H9 (cell line): ENCODE measurements at regions not wholly inside any gene's neighbourhood (a gene's known extent, or its start where the extent isn't known, plus 50 kb on each side); places are given as distances from the start of the nearest gene placed in this dataset.

Source experiments
- DNase-seq: peaks from one replicate; pipeline ENCODE4 v3.0.0-alpha.2; 2017
- H2AFZ ChIP-seq: one replicate; pipeline ENCODE4 v1.6.1; 2013; ENCODE audit warnings: mild to moderate bottlenecking, low read length, control low read depth, moderate library complexity
- H2AK5ac ChIP-seq: 2 replicates; pipeline ENCODE4 v1.6.1; 2013; ENCODE audit warnings: low read length, control low read depth, mixed read lengths; ENCODE audit not compliant: insufficient read length
- H2BK120ac ChIP-seq: one replicate; pipeline ENCODE4 v1.6.1; 2013; ENCODE audit warnings: low read depth, mild to moderate bottlenecking, low read length, control low read depth, inconsistent platforms; ENCODE audit not compliant: poor library complexity, severe bottlenecking
- H2BK12ac ChIP-seq: 2 replicates; pipeline ENCODE4 v1.6.1; 2013; ENCODE audit warnings: low read length, control low read depth, mixed read lengths, low read depth; ENCODE audit not compliant: insufficient read length
- H2BK15ac ChIP-seq: 2 replicates; pipeline ENCODE4 v1.6.1; 2013; ENCODE audit warnings: low read depth, low read length, control low read depth
- H2BK20ac ChIP-seq: one replicate; pipeline ENCODE4 v1.6.1; 2013; ENCODE audit warnings: low read depth, mild to moderate bottlenecking, low read length, control low read depth, inconsistent platforms; ENCODE audit not compliant: poor library complexity, severe bottlenecking
- H2BK5ac ChIP-seq: 2 replicates; pipeline ENCODE4 v1.6.1; 2013; ENCODE audit warnings: low read length, control low read depth, mixed read lengths; ENCODE audit not compliant: insufficient read length
- H3K14ac ChIP-seq: 2 replicates; pipeline ENCODE4 v1.6.1; 2013; ENCODE audit warnings: low read length, control low read depth; ENCODE audit not compliant: insufficient read depth
- H3K18ac ChIP-seq: 2 replicates; pipeline ENCODE4 v1.6.1; 2013; ENCODE audit warnings: low read depth, mild to moderate bottlenecking, mixed read lengths, low read length, control low read depth; ENCODE audit not compliant: insufficient read length
- H3K23ac ChIP-seq: 2 replicates; pipeline ENCODE4 v1.6.1; 2013; ENCODE audit warnings: low read length, control low read depth, mixed read lengths, low read depth; ENCODE audit not compliant: insufficient read length
- H3K23me2 ChIP-seq: 2 replicates; pipeline ENCODE4 v1.6.1; 2013; ENCODE audit warnings: low read depth, mild to moderate bottlenecking, mixed read lengths, low read length, control low read depth; ENCODE audit not compliant: insufficient read length, poor library complexity, severe bottlenecking
- H3K27ac ChIP-seq: 2 replicates; pipeline ENCODE4 v1.5.1; 2013; ENCODE audit warnings: low read length, control low read depth, mixed read lengths, low read depth; ENCODE audit not compliant: insufficient read length
- H3K27me3 ChIP-seq: 2 replicates; pipeline ENCODE4 v1.6.1; 2013; ENCODE audit warnings: low read length, control low read depth, inconsistent platforms; ENCODE audit not compliant: insufficient read depth
- H3K4ac ChIP-seq: 2 replicates; pipeline ENCODE4 v1.6.1; 2013; ENCODE audit warnings: low read depth, mild to moderate bottlenecking, control low read depth, inconsistent platforms, low read length, moderate library complexity
- H3K4me1 ChIP-seq: 2 replicates; pipeline ENCODE4 v1.6.1; 2013; ENCODE audit warnings: low read length, control low read depth, inconsistent platforms; ENCODE audit not compliant: insufficient read depth
- H3K4me2 ChIP-seq: 2 replicates; pipeline ENCODE4 v1.6.1; 2013; ENCODE audit warnings: low read length, control low read depth, mixed read lengths; ENCODE audit not compliant: insufficient read length, insufficient read depth
- H3K56ac ChIP-seq: 2 replicates; pipeline ENCODE4 v1.6.1; 2013; ENCODE audit warnings: low read depth, mild to moderate bottlenecking, mixed read lengths, low read length, control low read depth; ENCODE audit not compliant: insufficient read length
- H3K79me1 ChIP-seq: 2 replicates; pipeline ENCODE4 v1.6.1; 2013; ENCODE audit warnings: low read depth, mild to moderate bottlenecking, moderate library complexity, low read length, control low read depth, inconsistent platforms; ENCODE audit not compliant: insufficient read depth, poor library complexity, severe bottlenecking
- H3K79me2 ChIP-seq: 2 replicates; pipeline ENCODE4 v1.6.1; 2013; ENCODE audit warnings: low read length, control low read depth, inconsistent platforms; ENCODE audit not compliant: insufficient read depth
- H3K9ac ChIP-seq: 2 replicates; pipeline ENCODE4 v1.6.1; 2013; ENCODE audit warnings: low read length, control low read depth, mixed read lengths; ENCODE audit not compliant: insufficient read length; ENCODE audit errors: extremely low read depth
- H3K9me3 ChIP-seq: one replicate; pipeline ENCODE4 v1.6.1; 2013; ENCODE audit warnings: low read depth, low read length, inconsistent platforms; ENCODE audit not compliant: control insufficient read depth
- H3T11ph ChIP-seq: one replicate; pipeline ENCODE4 v1.6.1; 2013; ENCODE audit warnings: mild to moderate bottlenecking, low read length, control low read depth, inconsistent platforms
- H4K20me1 ChIP-seq: one replicate; pipeline ENCODE4 v1.6.1; 2013; ENCODE audit not compliant: control insufficient read depth, insufficient read length, insufficient read depth
- H4K5ac ChIP-seq: 2 replicates; pipeline ENCODE4 v1.6.1; 2013; ENCODE audit warnings: low read depth, mild to moderate bottlenecking, mixed read lengths, low read length, control low read depth; ENCODE audit not compliant: insufficient read length
- H4K8ac ChIP-seq: replicated peaks from 2 replicates; pipeline ENCODE4 v1.6.1; 2013; ENCODE audit warnings: low read length, control low read depth, mixed read lengths, low read depth; ENCODE audit not compliant: insufficient read length
- H4K91ac ChIP-seq: 2 replicates; pipeline ENCODE4 v1.6.1; 2013; ENCODE audit warnings: low read depth, mild to moderate bottlenecking, moderate library complexity, mixed read lengths, low read length, control low read depth; ENCODE audit not compliant: insufficient read length
- H3K27ac Mint-ChIP-seq, 3 experiments: 2 replicates in 2 of 3; 3 replicates in 1 of 3; pipeline ENCODE4 v1.8.0; 2020 to 2021; ENCODE audit warnings: mixed read lengths in 3 of 3, mild to moderate bottlenecking in 1 of 3, moderate library complexity in 1 of 3
- H3K27me3 Mint-ChIP-seq: 2 replicates; pipeline ENCODE4 v1.8.0; 2021; ENCODE audit warnings: low read depth, mild to moderate bottlenecking, moderate library complexity, mixed read lengths
- H3K36me3 Mint-ChIP-seq, 3 experiments: 2 replicates in 2 of 3; 3 replicates in 1 of 3; pipeline ENCODE4 v1.8.0; 2020 to 2021; ENCODE audit warnings: low read depth in 3 of 3, mixed read lengths in 3 of 3; ENCODE audit not compliant: insufficient read depth in 1 of 3
- H3K4me1 Mint-ChIP-seq, 2 experiments: 2 replicates each; pipeline ENCODE4 v1.8.0; 2020; ENCODE audit warnings: mixed read lengths in 2 of 2
- H3K4me3 Mint-ChIP-seq, 2 experiments: 2 replicates in 1 of 2; 3 replicates in 1 of 2; pipeline ENCODE4 v1.8.0; 2020 to 2021; ENCODE audit warnings: mild to moderate bottlenecking in 2 of 2, mixed read lengths in 2 of 2, moderate library complexity in 1 of 2
- H3K9me3 Mint-ChIP-seq, 2 experiments: 2 replicates in 1 of 2; 3 replicates in 1 of 2; pipeline ENCODE4 v1.8.0; 2020; ENCODE audit warnings: mild to moderate bottlenecking in 2 of 2, mixed read lengths in 2 of 2, moderate library complexity in 1 of 2
- WGBS: extraction: QIAGEN DNeasy Blood & Tissue Kit; methylation state at CpG from one replicate; pipeline ENCODE4 v1.1.7; 2013; ENCODE audit warnings: missing lambda C conversion rate, low lambda C conversion rate, mixed read lengths; ENCODE audit not compliant: insufficient read length; ENCODE audit errors: extremely low coverage; 5-methylcytosine and 5-hydroxymethylcytosine counted together
- TF ChIP-seq, protein P1 (sequence below): fragments of 200-600 bp; sonication (generic); conservative IDR thresholded peaks from 3 replicates; pipeline ENCODE4 v1.8.0; 2021; ENCODE audit warnings: antibody characterized with exemption, mild to moderate bottlenecking

DNA sequence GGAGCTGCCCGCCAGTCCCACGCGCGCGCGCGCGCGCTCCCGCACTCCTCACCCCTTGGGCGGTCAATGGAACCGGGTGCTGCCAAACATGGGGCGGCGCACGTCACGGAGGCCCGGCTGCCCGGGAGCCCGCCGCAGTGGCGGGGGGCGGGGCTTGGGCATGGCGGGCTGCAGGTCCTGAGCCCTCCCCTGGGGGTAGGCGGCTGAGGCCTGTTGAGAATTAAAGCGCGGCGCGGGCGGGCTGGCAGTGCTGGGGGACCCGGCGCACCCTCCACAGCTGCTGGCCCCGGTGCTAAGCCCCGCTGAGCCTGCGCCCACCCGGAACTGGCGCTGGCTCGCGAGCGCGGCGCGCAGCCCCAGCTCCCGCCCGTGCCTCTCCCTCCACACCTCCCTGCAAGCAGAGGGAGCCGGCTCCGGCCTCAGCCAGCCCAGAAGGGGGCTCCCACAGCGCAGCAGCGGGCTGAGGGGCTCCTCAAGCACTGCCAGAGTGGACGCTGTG is 634.2 kb downstream of the ANKRD7 start:
- no peaks in the 10 kb centered on the region for H3K4me1 ChIP-seq
- TF ChIP-seq, protein P1, sequence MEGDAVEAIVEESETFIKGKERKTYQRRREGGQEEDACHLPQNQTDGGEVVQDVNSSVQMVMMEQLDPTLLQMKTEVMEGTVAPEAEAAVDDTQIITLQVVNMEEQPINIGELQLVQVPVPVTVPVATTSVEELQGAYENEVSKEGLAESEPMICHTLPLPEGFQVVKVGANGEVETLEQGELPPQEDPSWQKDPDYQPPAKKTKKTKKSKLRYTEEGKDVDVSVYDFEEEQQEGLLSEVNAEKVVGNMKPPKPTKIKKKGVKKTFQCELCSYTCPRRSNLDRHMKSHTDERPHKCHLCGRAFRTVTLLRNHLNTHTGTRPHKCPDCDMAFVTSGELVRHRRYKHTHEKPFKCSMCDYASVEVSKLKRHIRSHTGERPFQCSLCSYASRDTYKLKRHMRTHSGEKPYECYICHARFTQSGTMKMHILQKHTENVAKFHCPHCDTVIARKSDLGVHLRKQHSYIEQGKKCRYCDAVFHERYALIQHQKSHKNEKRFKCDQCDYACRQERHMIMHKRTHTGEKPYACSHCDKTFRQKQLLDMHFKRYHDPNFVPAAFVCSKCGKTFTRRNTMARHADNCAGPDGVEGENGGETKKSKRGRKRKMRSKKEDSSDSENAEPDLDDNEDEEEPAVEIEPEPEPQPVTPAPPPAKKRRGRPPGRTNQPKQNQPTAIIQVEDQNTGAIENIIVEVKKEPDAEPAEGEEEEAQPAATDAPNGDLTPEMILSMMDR = no peak
- H3K9me3 Mint-ChIP-seq = peaks cover 5 to 6% of the 10 kb centered on the region in 2 experiments; a peak in 3 of 5 replicates
- H2BK120ac ChIP-seq = no peak overlapping the region
- no peak overlapping the region for H2AK5ac ChIP-seq
- no peak overlapping the region for H3K9ac ChIP-seq
- H3K56ac ChIP-seq = no peak overlapping the region
- H2BK20ac ChIP-seq = no peak overlapping the region
- DNase-seq = peak; percentile 32
- H3K27me3 ChIP-seq = no peaks in the 10 kb centered on the region
- H3K23me2 ChIP-seq = no peaks in the 10 kb centered on the region
- no peak overlapping the region for H2BK12ac ChIP-seq
- H4K91ac ChIP-seq = no peak overlapping the region
- H3K27ac Mint-ChIP-seq = no peak overlapping the region
- H3K4me2 ChIP-seq = no peak overlapping the region
- H3K9me3 ChIP-seq = no peaks in the 10 kb centered on the region
- no peaks in the 10 kb centered on the region for H3K79me2 ChIP-seq
- H2BK5ac ChIP-seq = no peak overlapping the region
- H3K18ac ChIP-seq = no peak overlapping the region
- H3K4me3 Mint-ChIP-seq = no peak overlapping the region
- no peaks in the 10 kb centered on the region for H3K27me3 Mint-ChIP-seq
- H3K36me3 Mint-ChIP-seq = peaks cover 0 to 3% (median 0%) of the 10 kb centered on the region in 3 experiments; a peak in 1 of 7 replicates
- H3K4ac ChIP-seq = no peak overlapping the region
- no peaks in the 10 kb centered on the region for H4K20me1 ChIP-seq
- no peak overlapping the region for H3T11ph ChIP-seq
- no peaks in the 10 kb centered on the region for H3K79me1 ChIP-seq
- no peak overlapping the region for H4K5ac ChIP-seq
- H4K8ac ChIP-seq = no peak overlapping the region
- no peak overlapping the region for H3K23ac ChIP-seq
- H3K27ac ChIP-seq = no peak overlapping the region
- no CpG with 5 or more reads among the region's 49 CpGs for WGBS
- H2AFZ ChIP-seq = no peak overlapping the region
- H2BK15ac ChIP-seq = no peak overlapping the region
- H3K14ac ChIP-seq = no peak overlapping the region
- peaks cover 3% of the 10 kb centered on the region in 2 experiments; a peak in 1 of 4 replicates for H3K4me1 Mint-ChIP-seq
